ENCODE measurements at regions not wholly inside any gene's neighbourhood (a gene's known extent, or its start where the extent isn't known, plus 50 kb on each side); places are given as distances from the start of the nearest gene placed in this dataset.

- Mint-ChIP-seq H3K27ac (no peak overlapping the region), H3K27me3 (ENCODE audit: low read depth) (no peaks in the 10 kb centered on the region), H3K9me3 (peaks cover 6% of the 10 kb centered on the region), H3K36me3 (peaks cover 5% of the 10 kb centered on the region), H3K4me3 (no peak overlapping the region), H3K4me1 (peaks cover 25% of the 10 kb centered on the region)
- ChIA-PET POLR2A (no interaction called here), CTCF (interaction anchor here (1.1 kb wide), 1 partner anchor 16 kb away, joined by 4 read pairs; no protein-coding TSS in a partner anchor)
- TF ChIP-seq FOXP1 (CRISPR knock-in tag; IDR thresholded peaks at IDR 0.05; ENCODE audit: borderline replicate concordance) (no peak), CTCF (IDR thresholded peaks at IDR 0.05) (no peak), RORB (CRISPR knock-in tag; IDR thresholded peaks at IDR 0.05) (no peak), ATF1 (CRISPR knock-in tag; IDR thresholded peaks at IDR 0.05) (no peak), KAT7 (CRISPR knock-in tag; IDR thresholded peaks at IDR 0.05; ENCODE audit: borderline replicate concordance) (no peak), JUN (CRISPR knock-in tag; IDR thresholded peaks at IDR 0.05) (no peak), FOXK1 (CRISPR knock-in tag; IDR thresholded peaks at IDR 0.05) (no peak), EMX1 (CRISPR knock-in tag; IDR thresholded peaks at IDR 0.05) (no peak), MYBL2 (CRISPR knock-in tag; IDR thresholded peaks at IDR 0.05) (no peak), ZNF317 (CRISPR knock-in tag; IDR thresholded peaks at IDR 0.05; ENCODE audit: borderline replicate concordance, low read depth) (no peak)
- TF ChIP-seq, protein P1, sequence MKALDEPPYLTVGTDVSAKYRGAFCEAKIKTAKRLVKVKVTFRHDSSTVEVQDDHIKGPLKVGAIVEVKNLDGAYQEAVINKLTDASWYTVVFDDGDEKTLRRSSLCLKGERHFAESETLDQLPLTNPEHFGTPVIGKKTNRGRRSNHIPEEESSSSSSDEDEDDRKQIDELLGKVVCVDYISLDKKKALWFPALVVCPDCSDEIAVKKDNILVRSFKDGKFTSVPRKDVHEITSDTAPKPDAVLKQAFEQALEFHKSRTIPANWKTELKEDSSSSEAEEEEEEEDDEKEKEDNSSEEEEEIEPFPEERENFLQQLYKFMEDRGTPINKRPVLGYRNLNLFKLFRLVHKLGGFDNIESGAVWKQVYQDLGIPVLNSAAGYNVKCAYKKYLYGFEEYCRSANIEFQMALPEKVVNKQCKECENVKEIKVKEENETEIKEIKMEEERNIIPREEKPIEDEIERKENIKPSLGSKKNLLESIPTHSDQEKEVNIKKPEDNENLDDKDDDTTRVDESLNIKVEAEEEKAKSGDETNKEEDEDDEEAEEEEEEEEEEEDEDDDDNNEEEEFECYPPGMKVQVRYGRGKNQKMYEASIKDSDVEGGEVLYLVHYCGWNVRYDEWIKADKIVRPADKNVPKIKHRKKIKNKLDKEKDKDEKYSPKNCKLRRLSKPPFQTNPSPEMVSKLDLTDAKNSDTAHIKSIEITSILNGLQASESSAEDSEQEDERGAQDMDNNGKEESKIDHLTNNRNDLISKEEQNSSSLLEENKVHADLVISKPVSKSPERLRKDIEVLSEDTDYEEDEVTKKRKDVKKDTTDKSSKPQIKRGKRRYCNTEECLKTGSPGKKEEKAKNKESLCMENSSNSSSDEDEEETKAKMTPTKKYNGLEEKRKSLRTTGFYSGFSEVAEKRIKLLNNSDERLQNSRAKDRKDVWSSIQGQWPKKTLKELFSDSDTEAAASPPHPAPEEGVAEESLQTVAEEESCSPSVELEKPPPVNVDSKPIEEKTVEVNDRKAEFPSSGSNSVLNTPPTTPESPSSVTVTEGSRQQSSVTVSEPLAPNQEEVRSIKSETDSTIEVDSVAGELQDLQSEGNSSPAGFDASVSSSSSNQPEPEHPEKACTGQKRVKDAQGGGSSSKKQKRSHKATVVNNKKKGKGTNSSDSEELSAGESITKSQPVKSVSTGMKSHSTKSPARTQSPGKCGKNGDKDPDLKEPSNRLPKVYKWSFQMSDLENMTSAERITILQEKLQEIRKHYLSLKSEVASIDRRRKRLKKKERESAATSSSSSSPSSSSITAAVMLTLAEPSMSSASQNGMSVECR (CRISPR knock-in tag; IDR thresholded peaks at IDR 0.05; ENCODE audit: borderline replicate concordance), result no peak
- TF ChIP-seq, protein P2, sequence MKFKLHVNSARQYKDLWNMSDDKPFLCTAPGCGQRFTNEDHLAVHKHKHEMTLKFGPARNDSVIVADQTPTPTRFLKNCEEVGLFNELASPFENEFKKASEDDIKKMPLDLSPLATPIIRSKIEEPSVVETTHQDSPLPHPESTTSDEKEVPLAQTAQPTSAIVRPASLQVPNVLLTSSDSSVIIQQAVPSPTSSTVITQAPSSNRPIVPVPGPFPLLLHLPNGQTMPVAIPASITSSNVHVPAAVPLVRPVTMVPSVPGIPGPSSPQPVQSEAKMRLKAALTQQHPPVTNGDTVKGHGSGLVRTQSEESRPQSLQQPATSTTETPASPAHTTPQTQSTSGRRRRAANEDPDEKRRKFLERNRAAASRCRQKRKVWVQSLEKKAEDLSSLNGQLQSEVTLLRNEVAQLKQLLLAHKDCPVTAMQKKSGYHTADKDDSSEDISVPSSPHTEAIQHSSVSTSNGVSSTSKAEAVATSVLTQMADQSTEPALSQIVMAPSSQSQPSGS (CRISPR knock-in tag; IDR thresholded peaks at IDR 0.05; ENCODE audit: borderline replicate concordance, low read depth), result no peak
- TF ChIP-seq, protein P3, sequence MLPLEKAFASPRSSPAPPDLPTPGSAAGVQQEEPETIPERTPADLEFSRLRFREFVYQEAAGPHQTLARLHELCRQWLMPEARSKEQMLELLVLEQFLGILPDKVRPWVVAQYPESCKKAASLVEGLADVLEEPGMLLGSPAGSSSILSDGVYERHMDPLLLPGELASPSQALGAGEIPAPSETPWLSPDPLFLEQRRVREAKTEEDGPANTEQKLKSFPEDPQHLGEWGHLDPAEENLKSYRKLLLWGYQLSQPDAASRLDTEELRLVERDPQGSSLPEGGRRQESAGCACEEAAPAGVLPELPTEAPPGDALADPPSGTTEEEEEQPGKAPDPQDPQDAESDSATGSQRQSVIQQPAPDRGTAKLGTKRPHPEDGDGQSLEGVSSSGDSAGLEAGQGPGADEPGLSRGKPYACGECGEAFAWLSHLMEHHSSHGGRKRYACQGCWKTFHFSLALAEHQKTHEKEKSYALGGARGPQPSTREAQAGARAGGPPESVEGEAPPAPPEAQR (CRISPR knock-in tag; IDR thresholded peaks at IDR 0.05), result no peak
- ATAC-seq (no peak), DNase-seq (ENCODE audit: low spot score) (no peak)
These were observed 62.7 kb upstream of the LINC01488 start for GRCh38 chr11:69418576-69419296.

DNA sequence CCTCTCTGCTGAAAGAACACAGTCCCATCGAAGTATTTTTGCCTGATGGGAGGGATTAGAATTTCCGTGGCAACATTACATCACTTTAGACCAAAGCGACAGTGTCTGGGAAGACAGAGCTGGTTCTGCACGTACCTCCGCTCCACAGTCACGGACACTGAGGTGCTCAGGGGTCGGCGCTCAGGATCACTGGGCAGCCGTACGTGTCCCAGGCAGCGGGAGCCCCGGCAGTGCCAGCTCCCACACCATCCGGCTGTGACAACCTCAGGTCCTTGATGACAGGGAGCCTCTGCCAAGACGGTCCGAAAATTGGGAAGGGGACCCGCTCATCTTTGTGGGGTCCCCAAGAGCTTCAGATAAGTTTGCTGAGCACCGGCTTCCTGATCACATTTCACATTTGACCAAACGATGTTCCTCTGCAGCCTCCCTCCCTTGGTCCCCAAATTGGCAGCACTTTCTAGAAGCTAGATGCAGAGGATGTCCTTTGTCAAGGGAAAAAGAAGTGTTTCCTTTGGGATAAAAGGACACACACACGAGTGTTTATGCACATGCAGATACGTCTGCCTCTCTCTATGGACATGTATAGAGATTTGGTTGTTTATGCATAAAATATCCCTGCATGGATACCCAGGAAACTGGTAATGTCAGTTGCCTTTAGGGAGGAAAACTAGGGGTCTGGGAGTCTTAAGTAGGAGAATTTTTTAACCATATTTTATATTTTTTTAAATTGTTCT, 61.6 kb upstream of the LINC01488 start:
- Mint-ChIP-seq H3K4me3 (no peak overlapping the region), H3K4me1 (peaks cover 25% of the 10 kb centered on the region), H3K9me3 (peaks cover 7% of the 10 kb centered on the region), H3K27ac (no peak overlapping the region), H3K36me3 (peaks cover 8% of the 10 kb centered on the region), H3K27me3 (ENCODE audit: low read depth) (peaks cover 6% of the 10 kb centered on the region; the same call in 1 of the 2 replicates)
- CTCF ChIA-PET, result interaction anchor here (1.1 kb wide), 1 partner anchor 17 kb away, joined by 4 read pairs; no protein-coding TSS in a partner anchor
- no peak for ATAC-seq
- DNase-seq (ENCODE audit: low spot score), result no peak
- POLR2A ChIA-PET, result interaction anchor here (0.5 kb wide), 1 partner anchor 128 kb away, joined by 3 read pairs; no protein-coding TSS in a partner anchor
- TF ChIP-seq IRF2 (CRISPR knock-in tag; IDR thresholded peaks at IDR 0.05; ENCODE audit: borderline replicate concordance, low read depth), result no peak
- TF ChIP-seq, protein P4, sequence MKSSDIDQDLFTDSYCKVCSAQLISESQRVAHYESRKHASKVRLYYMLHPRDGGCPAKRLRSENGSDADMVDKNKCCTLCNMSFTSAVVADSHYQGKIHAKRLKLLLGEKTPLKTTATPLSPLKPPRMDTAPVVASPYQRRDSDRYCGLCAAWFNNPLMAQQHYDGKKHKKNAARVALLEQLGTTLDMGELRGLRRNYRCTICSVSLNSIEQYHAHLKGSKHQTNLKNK (CRISPR knock-in tag; IDR thresholded peaks at IDR 0.05), result no peak
- TF ChIP-seq, protein P5, sequence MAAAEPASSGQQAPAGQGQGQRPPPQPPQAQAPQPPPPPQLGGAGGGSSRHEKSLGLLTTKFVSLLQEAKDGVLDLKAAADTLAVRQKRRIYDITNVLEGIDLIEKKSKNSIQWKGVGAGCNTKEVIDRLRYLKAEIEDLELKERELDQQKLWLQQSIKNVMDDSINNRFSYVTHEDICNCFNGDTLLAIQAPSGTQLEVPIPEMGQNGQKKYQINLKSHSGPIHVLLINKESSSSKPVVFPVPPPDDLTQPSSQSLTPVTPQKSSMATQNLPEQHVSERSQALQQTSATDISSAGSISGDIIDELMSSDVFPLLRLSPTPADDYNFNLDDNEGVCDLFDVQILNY (CRISPR knock-in tag; IDR thresholded peaks at IDR 0.05), result no peak
- TF ChIP-seq, protein P6, sequence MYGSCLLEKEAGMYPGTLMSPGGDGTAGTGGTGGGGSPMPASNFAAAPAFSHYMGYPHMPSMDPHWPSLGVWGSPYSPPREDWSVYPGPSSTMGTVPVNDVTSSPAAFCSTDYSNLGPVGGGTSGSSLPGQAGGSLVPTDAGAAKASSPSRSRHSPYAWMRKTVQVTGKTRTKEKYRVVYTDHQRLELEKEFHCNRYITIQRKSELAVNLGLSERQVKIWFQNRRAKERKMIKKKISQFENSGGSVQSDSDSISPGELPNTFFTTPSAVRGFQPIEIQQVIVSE (CRISPR knock-in tag; IDR thresholded peaks at IDR 0.05; ENCODE audit: borderline replicate concordance), result no peak
- TF ChIP-seq, protein P7, sequence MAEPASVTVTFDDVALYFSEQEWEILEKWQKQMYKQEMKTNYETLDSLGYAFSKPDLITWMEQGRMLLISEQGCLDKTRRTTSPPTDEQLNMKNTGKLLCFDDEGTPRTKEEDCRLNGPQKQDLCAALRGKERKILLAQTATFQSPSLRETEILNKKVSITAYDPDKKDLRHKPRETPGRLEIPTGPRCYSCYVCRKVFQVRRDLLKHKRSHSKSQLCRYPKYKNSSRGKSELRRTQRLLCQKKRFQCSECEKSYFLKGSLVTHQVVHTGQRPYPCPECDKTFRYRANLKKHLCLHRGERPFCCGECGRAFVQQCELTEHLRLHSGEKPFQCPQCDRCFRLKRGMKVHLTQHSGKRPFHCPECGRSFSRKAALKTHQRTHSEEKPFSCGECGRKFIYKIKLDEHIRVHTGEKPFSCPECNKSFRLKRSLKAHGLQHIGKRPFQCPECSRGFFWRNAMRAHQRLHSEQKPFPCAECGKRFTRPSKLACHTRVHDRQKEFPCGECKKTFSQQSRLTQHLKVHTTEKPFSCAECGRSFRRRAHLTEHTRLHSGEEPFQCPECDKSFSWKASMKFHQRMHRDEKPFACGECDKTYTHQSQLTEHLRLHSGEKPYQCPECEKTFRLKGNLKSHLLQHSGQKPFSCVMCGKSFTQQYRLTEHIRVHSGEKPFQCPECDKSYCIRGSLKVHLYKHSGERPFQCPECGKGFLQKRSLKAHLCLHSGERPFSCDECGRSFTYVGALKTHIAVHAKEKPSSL (CRISPR knock-in tag; conservative IDR thresholded peaks at IDR 0.05), result no peak
- no peak for TF ChIP-seq SMAD3 (CRISPR knock-in tag; IDR thresholded peaks at IDR 0.05; ENCODE audit: borderline replicate concordance)
